Hippocampal formation (tissue), 2 donors: ENCODE measurements at regions not wholly inside any gene's neighbourhood (a gene's known extent, or its start where the extent isn't known, plus 50 kb on each side); places are given as distances from the start of the nearest gene placed in this dataset.
"Not testable (repeated sequence)": the region's sequence is repeated elsewhere in the genome, so short reads cannot be mapped to it uniquely, and the experiment has no call there.

Experiments used
- DNase-seq, 2 donors: peaks; one replicate each; lab custom pipeline; 2025; lab: John Stamatoyannopoulos, UW

DNA sequence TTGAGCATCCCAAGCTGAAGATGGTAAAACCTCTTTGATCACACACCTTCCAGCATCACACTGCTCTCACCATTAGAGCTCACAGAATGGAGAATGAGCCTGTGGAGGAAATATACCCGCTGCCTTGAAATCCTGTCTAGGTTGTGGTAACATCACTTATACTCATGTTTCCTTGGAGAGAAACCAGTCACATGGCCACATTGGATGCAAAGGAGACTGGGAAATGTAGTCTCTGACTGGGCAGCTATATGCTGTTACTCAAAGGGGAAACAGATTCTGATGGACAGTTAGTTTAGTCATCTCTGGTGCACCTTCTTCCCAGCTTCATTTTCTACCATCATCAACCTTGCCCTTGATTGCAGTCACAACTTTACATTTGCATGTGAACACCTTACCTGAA lies 286.3 kb downstream of the ANKRD50 start:
- DNase-seq, result no peak

DNA sequence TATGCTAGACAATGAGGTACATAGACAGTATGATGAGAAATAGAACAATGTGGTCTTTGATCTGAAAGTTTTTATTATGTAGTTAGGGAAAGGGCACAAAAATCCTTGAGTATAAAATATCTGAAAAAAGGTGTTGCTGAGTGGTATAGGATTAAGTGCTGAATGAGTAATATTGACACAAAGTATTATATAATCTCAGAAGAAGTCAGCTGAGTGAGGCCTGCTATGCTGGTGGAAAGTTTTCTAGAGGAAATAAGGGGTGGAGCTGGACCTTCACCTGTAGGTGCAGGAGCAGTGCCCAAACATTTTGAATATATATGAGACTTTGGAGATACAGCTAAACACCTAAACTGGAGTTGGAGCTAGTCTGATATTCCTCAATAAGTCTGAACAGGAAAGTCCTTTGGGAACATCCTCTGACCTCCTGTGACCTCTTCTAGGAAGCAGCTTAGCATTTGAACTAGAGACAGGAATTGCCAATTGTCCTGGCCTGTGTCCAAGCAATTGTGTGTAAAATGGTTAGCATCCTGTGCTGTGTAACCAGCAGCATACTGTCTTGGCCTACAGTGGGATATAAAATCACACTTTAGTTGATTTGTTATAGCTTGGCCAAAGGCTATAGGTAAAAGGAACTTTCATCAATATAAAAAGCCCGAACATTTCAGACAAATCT lies 285.3 kb downstream of the ANKRD50 start:
- DNase-seq, result no peak

DNA sequence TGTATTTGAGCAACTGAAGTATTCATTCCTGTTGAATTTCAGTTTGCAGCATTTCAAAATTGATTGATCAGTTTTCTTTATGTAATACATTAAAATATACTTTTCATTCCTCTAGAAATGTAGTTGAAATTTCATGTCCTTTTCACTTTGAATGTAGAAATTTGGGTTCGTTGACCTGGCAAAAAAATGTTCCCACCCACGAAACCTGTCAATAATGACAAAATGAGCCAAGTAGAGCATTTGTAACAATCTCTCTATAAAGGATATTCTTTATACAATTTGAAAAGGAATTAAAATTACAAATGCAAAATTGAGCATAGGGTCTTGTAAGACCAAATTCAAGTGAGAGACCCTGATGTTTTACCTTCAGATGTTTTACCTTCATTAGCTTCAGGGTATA lies 283.9 kb downstream of the ANKRD50 start:
- no peak for DNase-seq

DNA sequence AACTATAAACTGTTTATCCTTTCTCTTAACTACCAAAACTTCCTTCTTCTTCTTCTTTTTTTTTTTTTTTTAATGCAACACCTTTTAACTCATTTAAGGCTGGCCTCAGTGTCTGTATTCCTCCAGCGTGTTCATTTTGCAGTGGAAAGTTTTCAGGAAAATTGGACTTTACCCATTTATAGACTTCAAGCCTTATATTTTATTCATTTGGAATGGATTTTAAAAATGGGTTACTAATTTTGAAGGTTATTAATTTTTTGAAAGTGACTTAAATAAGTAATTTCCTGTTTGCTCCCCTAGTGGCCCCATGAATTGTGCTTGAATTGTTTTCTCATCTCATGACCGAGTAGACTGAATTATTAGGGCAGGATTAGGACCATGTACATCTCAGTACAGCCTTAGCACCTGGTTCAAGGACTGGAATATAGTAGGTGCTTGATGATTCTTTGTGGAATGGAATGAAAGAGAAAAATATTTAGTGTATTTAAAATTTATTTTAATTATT lies 282.7 kb downstream of the ANKRD50 start:
- no peak for DNase-seq

DNA sequence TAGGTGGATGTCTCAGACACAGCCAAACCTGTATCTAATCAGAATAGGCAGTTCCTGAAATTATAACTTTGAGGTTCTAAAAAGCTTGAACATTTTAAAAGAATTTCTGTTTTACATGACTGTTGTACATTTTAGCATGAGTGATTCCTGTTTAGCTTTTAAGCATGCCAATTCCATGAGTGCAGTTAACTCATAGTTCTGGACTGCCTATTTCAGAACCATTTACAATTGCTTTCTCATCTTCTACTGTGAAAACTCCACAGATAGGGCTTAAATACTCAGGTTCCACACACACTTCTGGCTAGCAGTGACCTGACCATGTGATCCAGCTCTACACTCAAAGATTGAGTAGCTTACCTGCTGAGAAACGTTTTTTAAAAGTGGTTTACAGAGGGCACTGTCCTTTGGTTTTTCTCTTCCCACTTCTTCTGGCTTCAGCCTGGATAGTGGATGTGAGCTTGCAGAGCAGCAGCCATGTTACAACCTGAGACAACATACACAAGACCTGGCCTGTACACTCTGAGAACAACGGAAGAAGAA lies 280.8 kb downstream of the ANKRD50 start:
- DNase-seq, result no peak

DNA sequence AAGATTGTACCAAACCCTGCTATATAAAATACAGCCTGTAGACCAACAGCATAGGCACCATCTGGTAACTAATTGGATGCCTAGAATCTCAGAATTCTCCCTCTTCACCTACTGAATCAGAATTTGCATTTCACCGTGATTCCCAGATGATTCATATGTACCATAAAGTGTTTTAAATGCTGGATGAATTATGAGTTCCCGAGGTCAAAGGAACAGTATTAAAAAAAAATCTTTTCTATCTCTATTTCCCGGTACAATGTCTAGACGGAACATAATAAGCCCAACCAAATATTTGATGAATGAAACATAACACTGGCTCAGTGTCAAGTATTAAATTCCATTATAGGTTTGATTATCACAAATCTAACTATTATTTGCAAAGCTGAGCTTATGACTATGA lies 280.0 kb downstream of the ANKRD50 start:
- DNase-seq, result no peak

DNA sequence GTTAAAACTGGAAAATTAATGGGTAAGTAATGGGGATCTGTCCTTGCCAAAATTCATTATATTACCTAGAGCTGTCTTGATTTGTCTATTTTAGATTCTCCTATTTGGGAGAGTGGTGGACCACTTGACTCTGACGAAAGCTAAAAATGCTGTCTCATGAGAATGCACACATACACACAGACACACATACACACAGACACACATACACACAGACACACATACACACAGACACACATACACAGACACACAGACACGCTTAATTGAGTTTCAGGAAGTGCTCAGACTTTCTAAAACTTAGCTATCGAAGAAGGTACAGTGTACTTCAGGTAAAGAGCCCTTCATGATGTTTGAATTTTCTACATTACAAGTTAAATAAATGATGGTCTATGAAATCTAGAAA lies 279.5 kb downstream of the ANKRD50 start:
- DNase-seq, result no peak

DNA sequence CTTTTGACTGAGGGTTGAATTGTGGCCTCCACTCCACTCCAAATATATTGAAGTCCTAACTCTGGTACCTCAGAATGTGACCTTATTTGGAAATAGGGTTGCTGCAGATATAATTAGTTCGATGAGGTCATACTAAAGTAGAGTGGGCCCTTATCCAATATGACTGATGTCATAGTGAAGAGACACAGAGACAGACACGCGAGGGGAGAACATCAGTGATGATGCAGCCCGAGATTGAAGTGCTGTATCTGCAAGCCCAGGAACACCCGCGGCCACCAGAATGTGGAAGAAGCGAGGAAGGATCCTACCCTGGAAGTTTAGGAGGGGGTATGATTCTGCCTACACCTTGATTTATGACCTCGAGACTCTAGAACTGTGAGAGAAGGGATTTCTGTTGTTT lies 279.0 kb downstream of the ANKRD50 start:
- DNase-seq, result no peak

DNA sequence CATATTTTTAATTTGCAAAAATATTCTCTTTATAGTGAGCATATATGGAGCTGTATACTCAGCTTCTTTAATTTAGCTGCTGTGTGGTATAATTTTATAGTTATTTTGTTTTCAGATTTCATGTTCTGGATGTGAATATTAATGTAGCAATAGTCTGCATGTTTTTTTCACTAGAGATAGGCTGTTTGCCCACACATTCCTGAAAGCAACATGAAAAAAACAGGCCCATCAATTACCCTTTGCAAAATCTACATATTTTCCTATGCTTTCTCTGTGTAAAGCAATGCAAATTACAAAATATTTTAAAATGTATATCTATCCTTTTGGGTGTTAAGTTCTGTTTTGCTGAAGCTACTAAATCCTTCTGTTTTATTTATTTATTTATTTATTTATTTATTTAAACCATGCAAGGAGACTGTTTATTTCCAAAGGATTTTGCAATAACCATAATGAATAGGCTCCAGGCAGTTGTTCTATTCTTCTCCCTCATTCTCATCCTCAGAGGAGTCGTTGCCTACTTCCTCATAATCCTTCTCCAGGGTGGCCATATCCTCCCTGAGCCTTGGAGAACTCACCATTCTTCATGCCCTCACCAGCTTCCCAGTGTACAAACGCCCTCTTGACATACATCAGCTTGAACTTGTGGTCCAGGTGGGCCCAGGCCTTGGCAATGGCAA lies 277.1 kb downstream of the ANKRD50 start:
- DNase-seq, result no peak

DNA sequence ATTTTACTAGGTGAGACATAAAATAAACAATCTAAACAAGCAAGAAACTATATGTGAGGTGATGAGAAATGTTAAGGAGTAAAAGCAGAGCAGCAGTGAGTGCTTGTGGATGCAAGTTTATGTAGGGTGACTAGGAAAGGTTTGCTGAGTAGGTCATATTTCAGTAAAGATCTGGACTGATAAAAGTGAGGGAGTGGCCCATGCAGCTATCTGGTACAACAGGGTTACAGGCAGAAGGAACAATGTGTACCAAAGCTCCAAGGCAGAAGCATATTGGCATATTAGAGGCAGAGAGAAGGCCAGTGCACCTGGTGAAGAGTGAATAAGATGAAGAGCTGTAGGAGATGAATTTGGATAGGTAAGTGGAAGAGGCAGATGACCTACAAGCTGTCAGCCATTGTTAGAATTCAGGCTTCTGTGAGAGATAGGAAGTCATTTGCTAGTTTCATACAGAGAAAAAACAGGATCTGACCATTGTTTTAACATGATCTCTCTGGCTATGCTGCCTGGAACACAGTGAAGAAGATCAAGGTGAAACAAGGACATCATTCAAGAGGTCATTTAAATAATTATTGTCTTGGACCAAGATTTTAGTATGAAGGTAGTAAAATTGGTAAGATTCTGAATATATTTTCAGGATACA lies 274.6 kb downstream of the ANKRD50 start:
- DNase-seq, result no peak

DNA sequence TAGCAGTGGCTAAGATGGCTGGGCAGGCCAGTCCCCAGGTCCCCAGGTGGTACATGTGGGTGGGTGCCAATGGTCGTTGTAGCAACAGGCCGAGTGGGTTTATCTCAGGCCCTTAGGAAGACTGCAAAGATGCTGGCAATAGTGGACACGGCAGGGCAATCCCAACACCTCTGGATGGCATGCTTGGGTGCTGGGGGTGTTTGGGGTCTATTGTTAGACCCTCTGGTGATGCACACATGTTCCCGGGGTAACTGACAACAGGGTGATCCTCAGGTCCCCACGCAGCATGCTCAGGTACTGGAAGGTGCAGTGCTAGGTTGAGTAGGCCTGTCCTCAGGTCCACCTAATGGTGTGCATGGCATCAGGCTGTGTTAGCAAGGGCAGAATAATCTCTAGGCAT lies 267.5 kb downstream of the ANKRD50 start:
- DNase-seq, result no peak

DNA sequence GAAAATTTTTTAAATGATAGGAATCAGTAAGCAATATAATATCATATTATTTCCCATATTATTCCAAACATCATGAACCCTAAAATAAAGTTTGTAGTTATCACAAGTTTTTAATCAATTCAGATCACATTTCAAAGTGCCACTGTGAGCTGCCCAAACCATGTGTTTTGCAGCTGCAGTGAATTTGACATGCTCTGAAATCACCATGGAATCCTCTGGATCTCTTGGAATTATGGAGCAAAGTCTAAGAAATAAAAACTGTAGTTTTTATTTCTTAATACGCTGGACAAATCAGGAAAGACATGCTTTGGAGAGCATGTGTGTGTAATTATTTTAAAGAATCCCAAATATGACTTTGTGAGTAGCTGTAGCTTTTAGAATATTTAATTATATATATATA lies 262.7 kb downstream of the ANKRD50 start:
- DNase-seq, result no peak

DNA sequence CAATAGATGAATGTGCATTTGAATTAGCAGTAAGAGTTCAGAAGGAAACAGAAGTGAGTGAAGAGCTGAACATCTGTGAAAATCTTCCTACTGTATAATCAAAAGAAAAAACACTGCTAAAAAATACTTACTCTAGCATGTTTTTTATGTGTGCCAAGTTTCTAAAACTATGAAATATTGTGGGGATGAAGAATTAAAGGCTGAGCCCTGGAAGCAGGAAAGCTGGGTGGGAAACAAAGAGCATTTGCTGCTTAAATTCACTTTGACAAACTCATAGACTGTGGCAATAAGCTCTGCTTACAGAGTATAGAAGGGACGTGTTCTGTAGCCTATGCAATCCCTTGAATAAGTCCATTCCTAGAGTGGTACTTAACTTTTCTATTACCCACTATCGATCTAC lies 261.7 kb downstream of the ANKRD50 start:
- no peak for DNase-seq

DNA sequence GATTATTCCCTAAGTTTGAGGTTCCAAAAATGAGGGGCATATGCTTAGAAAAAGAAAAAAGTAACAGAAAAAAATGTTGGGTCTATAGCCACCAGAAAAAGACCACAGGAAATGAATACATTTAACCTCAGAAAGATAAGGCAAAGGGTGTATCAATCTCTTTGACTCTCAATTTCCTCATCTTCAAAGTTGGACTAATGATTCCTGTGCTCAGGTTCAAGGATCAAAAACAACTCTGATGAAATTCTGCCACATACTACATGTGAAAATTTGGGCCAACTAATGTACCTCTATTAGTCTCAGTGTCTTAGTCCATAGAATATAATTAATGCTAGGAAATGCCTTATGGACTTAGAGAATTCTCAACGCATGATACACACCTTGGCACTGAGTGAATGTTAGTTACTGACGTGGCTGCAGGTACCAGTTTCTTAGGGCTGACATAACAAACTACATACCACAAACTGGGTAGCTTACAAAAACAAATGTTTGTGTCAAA lies 257.7 kb downstream of the ANKRD50 start:
- no peak for DNase-seq

DNA sequence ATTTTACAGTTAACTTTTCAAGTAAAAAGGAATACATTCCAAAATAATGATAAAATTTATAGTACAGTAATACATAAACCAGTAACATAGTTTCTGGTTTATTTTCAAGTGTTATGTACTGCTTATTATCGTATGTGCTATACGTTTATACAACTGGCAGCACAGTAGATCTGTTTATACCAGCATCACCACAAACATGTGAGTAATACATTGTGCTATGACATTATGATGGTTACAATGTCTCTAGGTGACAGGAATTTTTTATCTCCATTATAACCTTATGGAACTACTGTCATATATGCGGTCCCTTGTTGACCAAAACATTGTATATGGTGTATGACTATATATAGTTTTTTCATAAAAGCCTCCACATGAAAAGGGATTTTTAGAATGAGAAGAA lies 256.9 kb downstream of the ANKRD50 start:
- DNase-seq, result no peak

DNA sequence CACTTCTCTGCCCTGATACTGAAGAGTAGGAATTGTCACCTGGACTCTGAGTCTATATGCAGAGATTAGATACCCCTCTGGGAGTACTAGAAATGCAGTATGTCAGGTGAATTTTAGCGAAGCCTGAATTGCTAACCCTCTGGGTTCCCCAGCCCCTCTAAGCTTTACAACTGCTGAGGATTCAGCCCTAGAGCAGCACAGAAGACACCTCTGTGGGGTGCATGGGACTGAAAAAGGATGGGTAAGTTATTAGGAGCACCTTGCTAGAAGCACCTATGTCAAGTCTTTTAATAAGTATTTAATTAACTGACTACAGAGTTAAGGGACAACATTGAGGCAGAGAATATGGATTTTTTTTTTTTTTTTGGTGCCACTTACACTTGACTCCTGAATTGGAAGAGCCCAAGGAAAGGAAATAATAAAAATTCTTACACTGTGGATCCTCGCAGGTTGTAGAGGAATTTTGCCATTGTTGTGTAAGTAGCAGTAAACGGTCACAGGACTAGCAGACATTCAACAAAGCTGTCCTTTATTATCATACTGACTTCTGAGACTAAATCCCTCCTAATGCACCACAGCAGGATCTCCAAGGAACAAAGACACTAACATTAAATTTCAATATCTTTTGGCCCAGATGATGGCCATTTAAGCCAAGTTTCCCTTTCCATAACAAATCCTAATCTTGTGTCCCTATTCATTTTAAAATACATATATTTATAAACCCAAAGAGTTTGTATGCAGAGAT lies 253.2 kb downstream of the ANKRD50 start:
- no peak for DNase-seq

DNA sequence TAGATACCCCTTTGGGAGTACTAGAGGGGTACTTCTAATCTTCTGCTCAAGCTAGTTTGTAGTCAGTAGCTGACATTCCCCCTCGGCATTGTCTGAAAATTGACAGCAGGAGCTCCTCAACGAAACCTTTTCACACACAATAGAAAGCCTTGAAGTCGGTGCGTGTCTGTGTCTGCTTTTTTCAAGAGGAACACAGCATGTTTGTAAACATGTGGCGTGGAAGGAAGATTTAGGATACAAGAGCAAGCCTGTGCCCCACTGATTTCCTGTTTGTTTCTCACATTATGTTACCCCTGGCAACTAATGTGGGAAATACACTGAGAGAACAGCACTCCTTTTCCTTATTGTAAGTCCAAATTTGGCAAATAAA lies 252.6 kb downstream of the ANKRD50 start:
- no peak for DNase-seq

DNA sequence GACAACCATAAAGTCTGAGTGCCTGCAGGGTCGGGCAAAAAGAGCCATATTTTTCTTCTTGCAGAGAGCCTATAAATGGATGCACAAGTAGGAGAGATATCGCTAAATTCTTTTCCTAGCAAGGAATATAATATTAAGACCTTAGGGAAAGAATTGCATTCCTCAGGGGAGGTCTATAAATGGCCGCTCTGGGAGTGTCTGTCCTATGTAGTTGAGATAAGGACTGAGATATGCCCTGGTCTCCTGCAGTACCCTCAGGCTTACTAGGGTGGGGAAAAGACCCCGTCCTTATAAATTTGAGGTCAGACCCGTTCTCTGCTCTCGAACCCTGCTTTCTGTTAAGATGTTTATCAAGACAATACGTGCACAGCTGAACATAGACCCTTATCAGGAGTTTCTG lies 250.9 kb downstream of the ANKRD50 start:
- not testable (repeated sequence) for DNase-seq

DNA sequence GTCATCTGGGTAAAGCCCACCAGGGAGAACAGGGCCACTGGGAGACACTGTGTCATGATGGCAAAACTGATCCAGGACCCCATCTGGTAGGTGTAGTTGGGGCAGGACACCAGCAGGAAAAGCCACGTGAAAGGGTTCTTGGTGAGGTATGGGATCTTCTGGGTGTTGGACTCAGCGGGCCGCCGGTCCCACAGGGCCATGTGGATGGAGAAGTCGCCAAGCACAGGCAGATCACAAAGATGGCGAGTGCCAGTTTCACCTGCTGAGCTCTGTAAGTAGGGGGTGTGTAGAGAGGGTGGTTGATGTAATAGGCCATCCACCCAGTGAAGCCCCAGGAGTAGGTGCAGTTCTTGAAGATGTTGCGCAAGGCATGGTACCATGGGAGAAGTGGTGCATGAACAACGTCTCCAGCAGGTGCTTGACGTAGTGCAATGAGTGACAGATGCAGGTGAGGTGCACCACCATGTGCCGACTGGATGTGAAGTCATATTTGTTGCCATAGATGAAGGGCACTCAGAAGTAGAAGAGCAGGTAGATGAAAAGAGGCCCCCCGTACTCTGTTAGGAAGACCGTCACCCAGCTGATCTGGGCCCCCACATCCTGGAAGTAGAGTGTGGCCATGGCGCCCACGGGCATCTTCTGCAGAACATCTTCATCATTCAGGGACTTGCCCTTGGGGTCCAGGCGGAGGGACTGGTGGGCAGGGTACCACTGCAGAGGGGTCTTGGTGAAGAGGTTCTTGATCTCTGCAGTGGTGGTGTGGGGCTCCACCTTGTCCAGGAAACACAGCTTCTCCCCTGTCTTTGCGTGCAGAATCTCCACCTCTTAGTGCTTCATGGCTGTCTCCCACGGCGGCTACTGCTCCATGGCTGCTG lies 249.3 kb downstream of the ANKRD50 start:
- no peak for DNase-seq

DNA sequence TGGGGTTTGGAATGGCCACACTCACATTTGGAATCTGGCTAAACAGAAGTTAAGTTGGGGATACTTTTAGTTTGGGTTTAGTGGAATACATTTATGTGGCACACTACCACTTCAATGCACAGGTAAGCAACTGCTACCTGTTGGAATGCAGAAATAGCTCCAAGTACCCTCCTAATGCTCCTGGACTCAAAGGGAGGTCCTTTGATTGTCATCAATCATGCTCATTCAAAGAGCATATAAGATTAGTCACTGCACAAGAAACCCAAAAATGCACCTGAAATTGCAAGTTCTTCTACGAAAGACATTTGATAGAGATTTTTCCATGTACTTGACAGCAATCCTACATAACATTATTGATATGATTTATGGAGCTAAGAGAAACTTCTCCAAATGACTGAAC lies 247.7 kb downstream of the ANKRD50 start:
- DNase-seq, result no peak

DNA sequence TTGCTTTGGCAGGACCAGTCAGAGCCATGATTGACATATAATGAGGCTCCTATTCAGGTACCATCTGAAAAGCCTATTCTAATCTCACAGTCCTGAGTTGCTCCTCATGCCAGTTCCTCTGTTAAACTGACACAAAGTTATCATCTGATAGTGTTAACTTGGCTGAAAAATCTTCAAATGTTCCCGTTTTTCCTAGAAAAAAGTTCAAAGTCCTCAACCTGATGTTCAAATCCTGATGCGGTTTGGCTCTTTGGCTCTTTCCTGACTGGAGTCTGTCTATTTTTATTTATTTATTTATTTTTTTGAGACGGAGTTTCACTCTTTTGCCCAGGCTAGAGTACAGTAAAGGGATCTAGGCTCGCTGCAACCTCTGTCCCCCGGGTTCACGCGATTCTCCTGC lies 244.2 kb downstream of the ANKRD50 start:
- DNase-seq, result no peak
